ENCODE measurements at regions not wholly inside any gene's neighbourhood (a gene's known extent, or its start where the extent isn't known, plus 50 kb on each side); places are given as distances from the start of the nearest gene placed in this dataset.

- TF ChIP-seq CTCF (conservative IDR thresholded peaks at IDR 0.05) (peak; percentile 15; the same call in 1 of the 2 replicates), ZFX (IDR thresholded peaks at IDR 0.05) (no peak)
These were observed 101.9 kb upstream of the PRDM9 start for GRCh38 chr5:23405316-23406068.
